CD4-positive, alpha-beta T cell (primary cell): ENCODE measurements at regions not wholly inside any gene's neighbourhood (a gene's known extent, or its start where the extent isn't known, plus 50 kb on each side); places are given as distances from the start of the nearest gene placed in this dataset.

Experiments used
- ATAC-seq: fragments of 200-7000 bp; cut with Tn5 transposase; one replicate; pipeline ENCODE4 v1.10.0; 2022; ENCODE audit warnings: mild to moderate bottlenecking; ENCODE audit not compliant: poor library complexity
- CTCF ChIA-PET: fragments of 350-600 bp; sonication (Branson Sonifier 250); formaldehyde crosslinking; loops from one replicate; lab custom pipeline; 2021; ENCODE audit warnings: antibody characterized with exemption, inconsistent platforms; lab: Charles Lee
- POLR2A ChIA-PET: fragments of 350-600 bp; sonication (Branson Sonifier 250); formaldehyde crosslinking; loops from one replicate; lab custom pipeline; 2021; ENCODE audit warnings: antibody characterized with exemption, inconsistent platforms; lab: Charles Lee
- DNase-seq, 14 experiments: peaks; one replicate each; pipeline ENCODE4 v3.0.0-alpha.2; 2013 to 2020; ENCODE audit warnings: mixed read lengths in 2 of 14
- H3K27ac ChIP-seq, 2 donors: one replicate each; pipeline versions ENCODE4 v1.5.1 to v1.7.0; 2013; ENCODE audit warnings: low read length in 2 of 2, low read depth in 1 of 2, mild to moderate bottlenecking in 1 of 2
- H3K27me3 ChIP-seq, 2 experiments: 1 replicate in 1 of 2; 2 replicates in 1 of 2; pipeline versions ENCODE4 v1.6.1 to v1.7.0; 2013; ENCODE audit warnings: low read length in 2 of 2, control low read depth in 1 of 2, mild to moderate bottlenecking in 1 of 2, moderate library complexity in 1 of 2; ENCODE audit not compliant: insufficient read depth in 2 of 2, control insufficient read depth in 1 of 2
- H3K36me3 ChIP-seq: one replicate; pipeline ENCODE4 v1.6.1; 2013; ENCODE audit warnings: low read length, control low read depth; ENCODE audit not compliant: insufficient read depth
- H3K4me1 ChIP-seq: one replicate; pipeline ENCODE4 v1.6.1; 2013; ENCODE audit warnings: low read length, control low read depth; ENCODE audit not compliant: insufficient read depth
- H3K4me3 ChIP-seq: one replicate; pipeline ENCODE4 v1.5.1; 2013; ENCODE audit warnings: mild to moderate bottlenecking, low read length, moderate library complexity
- H3K9me3 ChIP-seq, 2 experiments: 1 replicate in 1 of 2; 2 replicates in 1 of 2; pipeline versions ENCODE4 v1.6.1 to v1.7.0; 2013; ENCODE audit warnings: low read length in 2 of 2, mild to moderate bottlenecking in 2 of 2, control low read depth in 1 of 2, moderate library complexity in 1 of 2; ENCODE audit not compliant: control insufficient read depth in 1 of 2, insufficient read depth in 1 of 2
- H3K27ac Mint-ChIP-seq: one replicate; pipeline ENCODE4 v1.8.0; 2020; ENCODE audit warnings: mixed read lengths
- H3K27me3 Mint-ChIP-seq: one replicate; pipeline ENCODE4 v1.8.0; 2021; ENCODE audit warnings: mixed read lengths
- H3K36me3 Mint-ChIP-seq: one replicate; pipeline ENCODE4 v1.8.0; 2021; ENCODE audit warnings: low read depth, mixed read lengths
- H3K4me1 Mint-ChIP-seq: one replicate; pipeline ENCODE4 v1.8.0; 2021; ENCODE audit warnings: low read depth, mixed read lengths
- H3K4me3 Mint-ChIP-seq: one replicate; pipeline ENCODE4 v1.8.0; 2020; ENCODE audit warnings: mild to moderate bottlenecking, mixed read lengths
- H3K9me3 Mint-ChIP-seq: one replicate; pipeline ENCODE4 v1.8.0; 2020; ENCODE audit warnings: mixed read lengths
- intact Hi-C, 2 experiments: fragments of 100-400 bp; cut with DNase I in 1 of 2; cut with micrococcal nuclease in 1 of 2; formaldehyde crosslinking; loops; one replicate each; pipeline versions ENCODE4 v1.15.1 to v1.9.0; 2023 to 2025; cut with DNase I, micrococcal nuclease
- TF ChIP-seq, protein P1 (sequence below): fragments of 200-600 bp; IDR thresholded peaks from one replicate; pipeline ENCODE4 v1.8.0; 2022; ENCODE audit warnings: antibody characterized with exemption, mild to moderate bottlenecking

GRCh38 chr5:88081877-88082276, 186.8 kb downstream of the TMEM161B start:
- Histone ChIP-seq H3K27ac (no peak overlapping the region), H3K4me1 (no peaks in the 10 kb centered on the region), H3K27me3 (no peaks in the 10 kb centered on the region), H3K4me3 (no peak overlapping the region), H3K36me3 (no peaks in the 10 kb centered on the region), H3K9me3 (no peaks in the 10 kb centered on the region)
- TF ChIP-seq, protein P1, sequence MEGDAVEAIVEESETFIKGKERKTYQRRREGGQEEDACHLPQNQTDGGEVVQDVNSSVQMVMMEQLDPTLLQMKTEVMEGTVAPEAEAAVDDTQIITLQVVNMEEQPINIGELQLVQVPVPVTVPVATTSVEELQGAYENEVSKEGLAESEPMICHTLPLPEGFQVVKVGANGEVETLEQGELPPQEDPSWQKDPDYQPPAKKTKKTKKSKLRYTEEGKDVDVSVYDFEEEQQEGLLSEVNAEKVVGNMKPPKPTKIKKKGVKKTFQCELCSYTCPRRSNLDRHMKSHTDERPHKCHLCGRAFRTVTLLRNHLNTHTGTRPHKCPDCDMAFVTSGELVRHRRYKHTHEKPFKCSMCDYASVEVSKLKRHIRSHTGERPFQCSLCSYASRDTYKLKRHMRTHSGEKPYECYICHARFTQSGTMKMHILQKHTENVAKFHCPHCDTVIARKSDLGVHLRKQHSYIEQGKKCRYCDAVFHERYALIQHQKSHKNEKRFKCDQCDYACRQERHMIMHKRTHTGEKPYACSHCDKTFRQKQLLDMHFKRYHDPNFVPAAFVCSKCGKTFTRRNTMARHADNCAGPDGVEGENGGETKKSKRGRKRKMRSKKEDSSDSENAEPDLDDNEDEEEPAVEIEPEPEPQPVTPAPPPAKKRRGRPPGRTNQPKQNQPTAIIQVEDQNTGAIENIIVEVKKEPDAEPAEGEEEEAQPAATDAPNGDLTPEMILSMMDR: no peak
- no peak for ATAC-seq
- CTCF ChIA-PET: no interaction called here
- intact Hi-C loops: no loop called here
- DNase-seq: no peak
- Mint-ChIP-seq H3K9me3 (peaks cover 4% of the 10 kb centered on the region), H3K36me3 (no peaks in the 10 kb centered on the region), H3K4me3 (no peak overlapping the region), H3K4me1 (no peaks in the 10 kb centered on the region), H3K27ac (no peak overlapping the region), H3K27me3 (peaks cover 22% of the 10 kb centered on the region)
- POLR2A ChIA-PET: no interaction called here

DNA sequence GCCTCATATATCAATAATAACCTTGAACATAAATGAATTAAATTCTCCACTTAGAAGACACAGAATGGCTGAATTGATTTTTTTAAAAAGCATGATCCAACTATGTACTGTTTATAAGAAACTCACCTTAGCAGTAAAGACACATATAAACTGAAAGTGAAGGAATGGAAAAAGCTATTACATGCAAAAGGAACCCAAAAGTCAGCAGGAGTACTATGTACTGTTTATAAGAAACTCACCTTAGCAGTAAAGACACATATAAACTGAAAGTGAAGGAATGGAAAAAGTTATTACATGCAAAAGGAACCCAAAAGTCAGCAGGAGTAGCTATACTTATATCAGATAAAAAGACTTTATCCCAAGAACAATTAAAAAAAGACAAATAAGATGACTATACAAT, 204.8 kb downstream of the TMEM161B start:
- TF ChIP-seq, protein P1: no peak
- peaks cover 4 to 7% of the 10 kb centered on the region in 2 experiments for H3K9me3 ChIP-seq
- H3K27me3 ChIP-seq: no peaks in the 10 kb centered on the region
- H3K27ac ChIP-seq: no peak overlapping the region
- Mint-ChIP-seq H3K4me1 (no peaks in the 10 kb centered on the region), H3K4me3 (no peak overlapping the region), H3K27ac (no peak overlapping the region), H3K36me3 (no peaks in the 10 kb centered on the region), H3K9me3 (peaks cover 24% of the 10 kb centered on the region), H3K27me3 (no peaks in the 10 kb centered on the region)
- H3K4me1 ChIP-seq: no peaks in the 10 kb centered on the region
- intact Hi-C loops: no loop called here
- ATAC-seq: no peak
- ChIA-PET POLR2A (no interaction called here), CTCF (no interaction called here)
- H3K36me3 ChIP-seq: no peaks in the 10 kb centered on the region
- no peak for DNase-seq
- no peak overlapping the region for H3K4me3 ChIP-seq

- ATAC-seq: no peak
- Mint-ChIP-seq H3K4me1 (no peaks in the 10 kb centered on the region), H3K27me3 (no peaks in the 10 kb centered on the region), H3K36me3 (no peaks in the 10 kb centered on the region), H3K27ac (no peak overlapping the region), H3K9me3 (peaks cover 19% of the 10 kb centered on the region), H3K4me3 (no peak overlapping the region)
- intact Hi-C loops: no loop called here
- CTCF ChIA-PET: no interaction called here
- DNase-seq: no peak
- TF ChIP-seq, protein P1: no peak
- Histone ChIP-seq H3K27ac (no peak overlapping the region), H3K4me1 (no peaks in the 10 kb centered on the region), H3K27me3 (no peaks in the 10 kb centered on the region), H3K4me3 (no peak overlapping the region), H3K36me3 (no peaks in the 10 kb centered on the region), H3K9me3 (peaks cover 4 to 7% of the 10 kb centered on the region in 2 experiments)
- POLR2A ChIA-PET: no interaction called here
Observed at GRCh38 chr5:88060194-88060593, 208.5 kb downstream of the TMEM161B start.
